AG04450 (cell line): ENCODE measurements at regions not wholly inside any gene's neighbourhood (a gene's known extent, or its start where the extent isn't known, plus 50 kb on each side); places are given as distances from the start of the nearest gene placed in this dataset.

ENCODE experiments used
- CTCF ChIA-PET: fragments of 300-600, 350-600 bp; formaldehyde crosslinking; extraction: SDS; loops from one replicate; lab custom pipeline; 2022; ENCODE audit warnings: antibody characterized with exemption, inconsistent platforms; lab: Charles Lee
- POLR2A ChIA-PET: fragments of 350-600 bp; formaldehyde crosslinking; extraction: SDS; loops from one replicate; lab custom pipeline; 2021; ENCODE audit warnings: antibody characterized with exemption, inconsistent platforms; lab: Yijun Ruan, JAX
- DNase-seq: peaks from one replicate; pipeline ENCODE4 v3.0.0-alpha.2; 2011; ENCODE audit warnings: low read depth, low spot score
- H3K27ac ChIP-seq: one replicate; pipeline ENCODE4 v1.5.1; 2012; ENCODE audit warnings: low read depth, low read length, control low read depth
- H3K27me3 ChIP-seq: one replicate; pipeline ENCODE4 v1.6.0; 2012; ENCODE audit warnings: low read length; ENCODE audit not compliant: control insufficient read depth, insufficient read depth
- H3K4me3 ChIP-seq: 2 replicates; pipeline ENCODE4 v1.5.1; 2011; ENCODE audit warnings: mild to moderate bottlenecking, low read depth, low read length, control low read depth
- H3K9me3 ChIP-seq: 2 replicates; pipeline ENCODE4 v1.5.1; 2012; ENCODE audit warnings: low read length; ENCODE audit not compliant: control insufficient read depth, insufficient read depth
- TF ChIP-seq, protein P1 (sequence below): IDR thresholded peaks from 2 replicates; pipeline ENCODE4 v1.5.1; 2011; ENCODE audit warnings: low read depth, low read length, control low read depth, inconsistent platforms

DNA sequence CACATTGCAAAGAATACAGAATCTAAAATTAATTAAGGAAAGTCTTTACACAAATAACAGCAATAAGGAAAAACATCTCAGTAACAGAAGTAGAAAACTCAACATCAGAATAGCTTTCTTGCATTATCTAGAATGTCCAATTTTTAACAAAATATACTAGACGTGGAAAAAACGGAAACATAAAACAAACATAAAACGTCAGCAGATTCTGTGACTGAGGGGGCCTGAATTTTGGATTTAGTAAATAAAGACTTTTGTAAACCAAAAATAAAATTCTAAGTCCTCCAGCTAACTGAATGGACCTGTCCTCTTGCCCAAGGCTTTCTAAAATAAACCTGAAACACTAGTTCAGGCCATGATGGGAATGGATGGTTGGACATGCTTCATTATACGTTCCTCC lies 773.5 kb upstream of the LRRTM1 start:
- H3K27ac ChIP-seq: no peak overlapping the region
- ChIA-PET CTCF (no interaction called here), POLR2A (no interaction called here)
- DNase-seq: no peak
- TF ChIP-seq, protein P1, sequence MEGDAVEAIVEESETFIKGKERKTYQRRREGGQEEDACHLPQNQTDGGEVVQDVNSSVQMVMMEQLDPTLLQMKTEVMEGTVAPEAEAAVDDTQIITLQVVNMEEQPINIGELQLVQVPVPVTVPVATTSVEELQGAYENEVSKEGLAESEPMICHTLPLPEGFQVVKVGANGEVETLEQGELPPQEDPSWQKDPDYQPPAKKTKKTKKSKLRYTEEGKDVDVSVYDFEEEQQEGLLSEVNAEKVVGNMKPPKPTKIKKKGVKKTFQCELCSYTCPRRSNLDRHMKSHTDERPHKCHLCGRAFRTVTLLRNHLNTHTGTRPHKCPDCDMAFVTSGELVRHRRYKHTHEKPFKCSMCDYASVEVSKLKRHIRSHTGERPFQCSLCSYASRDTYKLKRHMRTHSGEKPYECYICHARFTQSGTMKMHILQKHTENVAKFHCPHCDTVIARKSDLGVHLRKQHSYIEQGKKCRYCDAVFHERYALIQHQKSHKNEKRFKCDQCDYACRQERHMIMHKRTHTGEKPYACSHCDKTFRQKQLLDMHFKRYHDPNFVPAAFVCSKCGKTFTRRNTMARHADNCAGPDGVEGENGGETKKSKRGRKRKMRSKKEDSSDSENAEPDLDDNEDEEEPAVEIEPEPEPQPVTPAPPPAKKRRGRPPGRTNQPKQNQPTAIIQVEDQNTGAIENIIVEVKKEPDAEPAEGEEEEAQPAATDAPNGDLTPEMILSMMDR: no peak
- no peak overlapping the region for H3K4me3 ChIP-seq
- no peaks in the 10 kb centered on the region for H3K27me3 ChIP-seq
- no peaks in the 10 kb centered on the region for H3K9me3 ChIP-seq

- Histone ChIP-seq H3K27me3 (no peaks in the 10 kb centered on the region), H3K9me3 (no peaks in the 10 kb centered on the region), H3K27ac (no peak overlapping the region), H3K4me3 (no peak overlapping the region)
- DNase-seq: no peak
- TF ChIP-seq, protein P1: no peak
- POLR2A ChIA-PET: no interaction called here
- CTCF ChIA-PET: no interaction called here
Measured at GRCh38 chr2:81077396-81077795, 772.8 kb upstream of the LRRTM1 start.

GRCh38 chr2:81073412-81073811 lies 768.9 kb upstream of the LRRTM1 start:
- CTCF ChIA-PET: no interaction called here
- H3K27me3 ChIP-seq: no peaks in the 10 kb centered on the region

GRCh38 chr2:81068144-81068543 lies 763.6 kb upstream of the LRRTM1 start:
- CTCF ChIA-PET: no interaction called here
- Histone ChIP-seq H3K9me3 (peaks cover 8% of the 10 kb centered on the region), H3K4me3 (no peak overlapping the region), H3K27ac (no peak overlapping the region), H3K27me3 (no peaks in the 10 kb centered on the region)
- POLR2A ChIA-PET: no interaction called here
- DNase-seq: no peak
- TF ChIP-seq, protein P1: no peak

More at GRCh38 chr2:81073412-81073811, 768.9 kb upstream of the LRRTM1 start:
- POLR2A ChIA-PET: no interaction called here
- DNase-seq: no peak
- TF ChIP-seq, protein P1: no peak
- H3K27ac ChIP-seq: no peak overlapping the region
- peaks cover 4% of the 10 kb centered on the region; the same call in 1 of the 2 replicates for H3K9me3 ChIP-seq
- no peak overlapping the region for H3K4me3 ChIP-seq

GRCh38 chr2:81061016-81061415 lies 756.5 kb upstream of the LRRTM1 start:
- Histone ChIP-seq H3K9me3 (peaks cover 4% of the 10 kb centered on the region), H3K27ac (no peak overlapping the region), H3K27me3 (no peaks in the 10 kb centered on the region), H3K4me3 (no peak overlapping the region)
- ChIA-PET POLR2A (no interaction called here), CTCF (no interaction called here)
- TF ChIP-seq, protein P1: no peak
- no peak for DNase-seq
